ENCODE measurements at regions not wholly inside any gene's neighbourhood (a gene's known extent, or its start where the extent isn't known, plus 50 kb on each side); places are given as distances from the start of the nearest gene placed in this dataset.

DNA sequence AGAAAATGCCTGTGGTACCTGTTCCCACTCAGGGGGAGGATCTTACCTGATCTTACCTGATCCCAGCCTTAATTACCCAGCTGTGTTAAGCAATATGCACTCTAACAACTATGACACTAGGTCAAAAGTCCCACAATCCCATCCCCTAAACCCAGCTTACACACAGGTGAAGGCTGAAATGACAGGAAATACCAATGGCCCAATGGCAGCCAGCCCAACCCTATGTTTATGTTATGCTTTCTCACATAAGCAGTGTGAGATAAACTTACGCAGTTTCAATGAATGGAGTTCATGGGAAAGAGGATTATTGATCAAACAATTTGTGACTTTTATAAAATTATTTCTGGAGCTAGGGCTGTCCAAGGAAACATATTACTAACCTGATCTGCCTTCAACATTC is 91.9 kb downstream of the GPAM start:
- no peak for TF ChIP-seq POLR2AphosphoS5 (IDR thresholded peaks at IDR 0.05; ENCODE audit: low read depth, low read length)
- TF ChIP-seq TAF1 (IDR thresholded peaks at IDR 0.05; ENCODE audit: low read depth, low read length) = no peak
- no peak for TF ChIP-seq POLR2A (IDR thresholded peaks at IDR 0.05; ENCODE audit: low read depth, low read length)
- TF ChIP-seq PAX5 (IDR thresholded peaks at IDR 0.05; ENCODE audit: insufficient read depth, low read length, severe bottlenecking) = no peak

Data from GM12891 (cell line).